Body of pancreas (tissue), 4 donors: ENCODE measurements at regions not wholly inside any gene's neighbourhood (a gene's known extent, or its start where the extent isn't known, plus 50 kb on each side); places are given as distances from the start of the nearest gene placed in this dataset.

Experiments used
- ATAC-seq: fragments of 150-250 bp; one replicate; pipeline ENCODE4 v1.9.1; 2016
- DNase-seq, 4 donors: peaks; one replicate each; pipeline ENCODE4 v3.0.0-alpha.2; 2019
- H3K27ac ChIP-seq, 4 donors: fragments of 200-600 bp; sonication (generic); 1 replicate in 3 of 4; 2 replicates in 1 of 4; pipeline versions ENCODE4 v1.5.1 to v1.6.1; 2016 to 2019; ENCODE audit warnings: mild to moderate bottlenecking in 1 of 4, mixed read lengths in 1 of 4, moderate library complexity in 1 of 4
- H3K27me3 ChIP-seq, 2 donors: fragments of 200-600 bp; sonication (generic); one replicate each; pipeline ENCODE4 v1.6.0; 2016; ENCODE audit warnings: mild to moderate bottlenecking in 1 of 2
- H3K36me3 ChIP-seq, 2 donors: fragments of 200-600 bp; sonication (generic); replicated peaks in 1 of 2; 2 replicates each; pipeline ENCODE4 v1.5.1; 2016; ENCODE audit warnings: low read depth in 2 of 2; ENCODE audit not compliant: insufficient read depth in 1 of 2
- H3K4me1 ChIP-seq: fragments of 200-600 bp; sonication (generic); one replicate; pipeline ENCODE4 v1.6.0; 2016
- H3K4me3 ChIP-seq, 2 donors: fragments of 200-600 bp; sonication (generic); 1 replicate in 1 of 2; 2 replicates in 1 of 2; pipeline ENCODE4 v1.5.1; 2016 to 2019
- H3K9me3 ChIP-seq, 3 donors: fragments of 200-600 bp; sonication (generic); 1 replicate in 2 of 3; 2 replicates in 1 of 3; pipeline ENCODE4 v1.5.1; 2016
- CTCF ChIP-seq, 7 experiments: fragments of 450-650 bp in 4 of 7; fragments of 200-600 bp in 3 of 7; sonication (generic) in 3 of 7; IDR thresholded peaks; one replicate each; pipeline ENCODE4 v1.5.1; 2016 to 2019; ENCODE audit warnings: antibody characterized with exemption in 7 of 7
- POLR2A ChIP-seq, 3 donors: fragments of 450-650 bp; IDR thresholded peaks; one replicate each; pipeline ENCODE4 v1.6.1; 2016; ENCODE audit warnings: antibody characterized with exemption in 3 of 3, mild to moderate bottlenecking in 2 of 3
- WGBS, 2 donors: methylation state at CpG; one replicate each; pipeline ENCODE4 v1.1.5; 2017; 5-methylcytosine and 5-hydroxymethylcytosine counted together
- intact Hi-C: fragments of 100-400 bp; cut with DNase I; formaldehyde crosslinking; loops from one replicate; pipeline ENCODE4 v1.15.1; 2023

DNA sequence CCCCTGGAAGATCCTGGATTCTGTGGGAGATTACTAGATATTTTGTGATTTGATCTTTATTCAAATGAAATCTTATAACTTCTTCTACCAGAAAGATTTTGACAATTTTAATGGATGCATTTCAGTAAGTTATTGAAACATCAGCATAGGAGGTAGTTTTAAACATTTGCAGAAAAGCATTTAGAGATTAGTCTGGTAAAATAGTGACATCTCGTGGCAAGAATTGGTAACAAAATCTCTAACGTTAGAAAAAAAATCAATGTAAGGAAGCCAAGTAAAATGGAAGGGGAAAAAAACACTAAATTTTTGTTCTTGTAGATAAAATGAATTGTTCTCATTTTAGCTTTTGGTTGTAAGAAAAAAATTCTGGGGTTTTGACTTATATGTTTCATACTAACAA is 73.3 kb downstream of the TASL start:
- ATAC-seq (no peak), DNase-seq (no peak)
- no peak overlapping the region for H3K27ac ChIP-seq
- WGBS, 2 donors = 0 to 3% methylated on average over 2 of the region's 2 CpGs
- TF ChIP-seq CTCF (IDR thresholded peaks at IDR 0.05) (peak; percentile 18 to 63 (median 49)), POLR2A (IDR thresholded peaks at IDR 0.05) (no peak)
- H3K4me1 ChIP-seq = no peaks in the 10 kb centered on the region
- H3K36me3 ChIP-seq = no peaks in the 10 kb centered on the region
- no peak overlapping the region for H3K4me3 ChIP-seq
- no peaks in the 10 kb centered on the region for H3K27me3 ChIP-seq
- no peaks in the 10 kb centered on the region for H3K9me3 ChIP-seq
- intact Hi-C loops = no loop called here

DNA sequence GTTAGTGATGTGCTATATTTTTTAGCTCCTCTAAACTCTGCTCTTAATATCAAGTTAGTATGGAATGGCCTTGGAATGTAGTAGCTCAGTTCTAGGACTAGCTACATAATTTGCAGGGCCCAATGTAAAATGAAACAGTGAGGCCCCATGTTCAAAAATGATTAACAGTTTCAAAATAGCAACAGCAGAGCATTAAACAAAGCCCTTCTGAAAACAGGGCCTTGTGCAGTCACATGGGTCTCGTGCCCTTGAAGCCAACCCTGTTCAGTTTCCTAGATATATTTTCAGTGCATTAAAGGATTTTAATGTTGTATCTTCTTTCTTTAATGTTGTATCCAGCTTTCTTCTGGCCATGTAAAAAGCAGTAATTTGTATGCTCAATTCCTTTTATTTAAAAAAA is 82.1 kb downstream of the TASL start:
- TF ChIP-seq CTCF (IDR thresholded peaks at IDR 0.05) (no peak), POLR2A (IDR thresholded peaks at IDR 0.05) (no peak)
- Histone ChIP-seq H3K4me3 (no peak overlapping the region), H3K36me3 (no peaks in the 10 kb centered on the region), H3K27ac (no peak overlapping the region), H3K4me1 (no peaks in the 10 kb centered on the region), H3K27me3 (no peaks in the 10 kb centered on the region), H3K9me3 (no peaks in the 10 kb centered on the region)
- ATAC-seq = no peak
- DNase-seq = no peak
- intact Hi-C loops = no loop called here
- 25 to 38% methylated on average over 1 of the region's 1 CpG for WGBS, 2 donors

- ATAC-seq (no peak), DNase-seq (no peak)
- Histone ChIP-seq H3K27ac (no peak overlapping the region), H3K4me1 (no peaks in the 10 kb centered on the region), H3K27me3 (no peaks in the 10 kb centered on the region), H3K36me3 (no peaks in the 10 kb centered on the region), H3K9me3 (no peaks in the 10 kb centered on the region), H3K4me3 (no peak overlapping the region)
- no peak for TF ChIP-seq CTCF (IDR thresholded peaks at IDR 0.05)
- WGBS, 2 donors = 80 to 92% methylated on average over 1 of the region's 1 CpG
- intact Hi-C loops = no loop called here
Observed at GRCh38 chrX:30493348-30493747, 84.2 kb downstream of the TASL start.

GRCh38 chrX:30489323-30489722 is 88.2 kb downstream of the TASL start:
- Histone ChIP-seq H3K27ac (no peak overlapping the region), H3K4me3 (no peak overlapping the region), H3K4me1 (no peaks in the 10 kb centered on the region), H3K9me3 (no peaks in the 10 kb centered on the region), H3K27me3 (no peaks in the 10 kb centered on the region), H3K36me3 (no peaks in the 10 kb centered on the region)
- WGBS, 2 donors = 60 to 74% methylated on average over 1 to 2 of the region's 2 CpGs
- no peak for DNase-seq
- intact Hi-C loops = no loop called here
- TF ChIP-seq CTCF (IDR thresholded peaks at IDR 0.05) (no peak), POLR2A (IDR thresholded peaks at IDR 0.05) (no peak)
- no peak for ATAC-seq

DNA sequence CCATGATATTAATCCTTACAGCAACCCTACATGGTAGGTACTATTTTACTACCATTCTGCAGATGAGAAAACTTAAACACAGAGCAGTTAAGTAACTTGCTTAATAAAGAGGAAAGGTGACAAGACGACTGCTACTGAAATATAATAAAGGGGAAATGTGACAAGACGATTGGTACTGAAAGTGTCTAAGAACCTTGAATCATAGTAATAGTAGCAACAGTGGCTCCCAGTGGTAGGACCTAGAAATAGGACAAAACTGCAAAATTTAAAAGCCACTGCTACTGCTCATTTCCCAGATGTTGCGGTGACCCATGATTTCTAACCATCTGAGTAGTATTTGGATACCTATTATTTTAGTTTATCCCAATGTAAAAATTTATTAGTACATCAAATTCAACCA is 89.5 kb downstream of the TASL start:
- Histone ChIP-seq H3K9me3 (no peaks in the 10 kb centered on the region), H3K36me3 (no peaks in the 10 kb centered on the region), H3K4me3 (no peak overlapping the region), H3K4me1 (no peaks in the 10 kb centered on the region), H3K27me3 (no peaks in the 10 kb centered on the region), H3K27ac (no peak overlapping the region)
- DNase-seq (no peak), ATAC-seq (no peak)
- WGBS, 2 donors = 14 to 24% methylated on average over 3 of the region's 3 CpGs
- TF ChIP-seq POLR2A (IDR thresholded peaks at IDR 0.05) (no peak), CTCF (IDR thresholded peaks at IDR 0.05) (peak in 2 of 7 experiments; percentile 4 to 11)
- intact Hi-C loops = no loop called here
